Kidney epithelial cell (primary cell): ENCODE measurements at regions not wholly inside any gene's neighbourhood (a gene's known extent, or its start where the extent isn't known, plus 50 kb on each side); places are given as distances from the start of the nearest gene placed in this dataset.

Experiments used
- DNase-seq: peaks from one replicate; pipeline ENCODE4 v3.0.0-alpha.2; 2010; ENCODE audit warnings: low read depth
- H3K27me3 ChIP-seq: 2 replicates; pipeline ENCODE4 v1.6.0; 2011; ENCODE audit warnings: low read length; ENCODE audit not compliant: control insufficient read depth, insufficient read depth
- H3K36me3 ChIP-seq: 2 replicates; pipeline ENCODE4 v1.5.1; 2011; ENCODE audit warnings: low read length; ENCODE audit not compliant: control insufficient read depth, insufficient read depth
- H3K4me3 ChIP-seq: 2 replicates; pipeline ENCODE4 v1.5.1; 2011; ENCODE audit warnings: low read depth, mild to moderate bottlenecking, control low read depth, low read length
- TF ChIP-seq, protein P1 (sequence below): IDR thresholded peaks from 2 replicates; pipeline ENCODE4 v1.5.1; 2011; ENCODE audit warnings: mild to moderate bottlenecking, moderate library complexity, low read length, control low read depth, inconsistent platforms; ENCODE audit not compliant: insufficient read depth, poor library complexity, severe bottlenecking

DNA sequence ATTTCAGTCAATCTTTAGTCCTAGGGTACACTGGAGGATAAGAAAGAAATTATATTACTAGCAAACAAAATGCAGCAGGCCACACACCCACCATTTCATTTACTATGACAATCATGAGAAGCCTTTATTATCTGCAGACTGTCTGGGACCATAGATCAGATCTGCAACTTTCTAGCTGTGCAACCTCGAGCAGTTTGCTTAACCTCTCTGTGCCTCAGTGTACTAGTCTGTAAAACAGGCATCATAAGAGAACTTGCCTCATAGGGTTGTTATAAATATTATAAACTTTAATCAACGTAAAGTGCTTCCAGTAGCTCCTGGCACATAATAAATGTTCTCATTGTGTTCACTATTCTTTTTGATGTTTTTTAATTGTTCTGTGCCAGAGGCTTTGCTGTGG lies 128.2 kb upstream of the C1QTNF7 start:
- TF ChIP-seq, protein P1, sequence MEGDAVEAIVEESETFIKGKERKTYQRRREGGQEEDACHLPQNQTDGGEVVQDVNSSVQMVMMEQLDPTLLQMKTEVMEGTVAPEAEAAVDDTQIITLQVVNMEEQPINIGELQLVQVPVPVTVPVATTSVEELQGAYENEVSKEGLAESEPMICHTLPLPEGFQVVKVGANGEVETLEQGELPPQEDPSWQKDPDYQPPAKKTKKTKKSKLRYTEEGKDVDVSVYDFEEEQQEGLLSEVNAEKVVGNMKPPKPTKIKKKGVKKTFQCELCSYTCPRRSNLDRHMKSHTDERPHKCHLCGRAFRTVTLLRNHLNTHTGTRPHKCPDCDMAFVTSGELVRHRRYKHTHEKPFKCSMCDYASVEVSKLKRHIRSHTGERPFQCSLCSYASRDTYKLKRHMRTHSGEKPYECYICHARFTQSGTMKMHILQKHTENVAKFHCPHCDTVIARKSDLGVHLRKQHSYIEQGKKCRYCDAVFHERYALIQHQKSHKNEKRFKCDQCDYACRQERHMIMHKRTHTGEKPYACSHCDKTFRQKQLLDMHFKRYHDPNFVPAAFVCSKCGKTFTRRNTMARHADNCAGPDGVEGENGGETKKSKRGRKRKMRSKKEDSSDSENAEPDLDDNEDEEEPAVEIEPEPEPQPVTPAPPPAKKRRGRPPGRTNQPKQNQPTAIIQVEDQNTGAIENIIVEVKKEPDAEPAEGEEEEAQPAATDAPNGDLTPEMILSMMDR = no peak
- Histone ChIP-seq H3K4me3 (no peak overlapping the region), H3K27me3 (no peaks in the 10 kb centered on the region), H3K36me3 (no peaks in the 10 kb centered on the region)
- DNase-seq = no peak

DNA sequence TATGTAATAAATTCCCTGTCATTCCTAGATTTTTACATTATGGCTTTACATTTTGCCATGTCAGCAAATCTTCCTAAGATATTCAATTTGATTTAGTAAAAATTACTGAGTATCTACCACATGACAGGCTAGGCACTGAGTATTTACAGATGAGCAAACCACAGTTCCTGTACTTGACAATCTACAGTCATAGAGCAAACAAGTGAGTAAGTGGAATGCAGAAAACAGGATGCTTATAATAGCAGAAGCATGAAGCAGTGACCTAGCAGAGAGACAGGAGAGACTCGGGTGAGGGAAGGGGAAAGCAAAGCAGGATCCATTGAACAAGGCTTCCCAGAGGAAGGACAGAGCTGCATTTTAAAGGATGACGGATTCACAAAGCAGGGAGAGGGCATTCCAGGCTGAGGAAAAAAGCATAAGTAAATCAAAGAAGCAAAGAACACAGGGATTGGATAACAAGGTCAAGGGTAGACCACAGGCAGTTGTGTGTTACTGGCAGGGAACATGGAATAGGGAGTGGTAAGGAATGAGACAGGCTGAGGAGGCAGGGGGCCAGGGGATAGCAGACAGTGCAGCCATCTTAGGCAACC lies 124.7 kb upstream of the C1QTNF7 start:
- peak; percentile 26 for DNase-seq
- no peaks in the 10 kb centered on the region for H3K36me3 ChIP-seq
- no peak overlapping the region for H3K4me3 ChIP-seq
- TF ChIP-seq, protein P1 = no peak
- H3K27me3 ChIP-seq = no peaks in the 10 kb centered on the region

DNA sequence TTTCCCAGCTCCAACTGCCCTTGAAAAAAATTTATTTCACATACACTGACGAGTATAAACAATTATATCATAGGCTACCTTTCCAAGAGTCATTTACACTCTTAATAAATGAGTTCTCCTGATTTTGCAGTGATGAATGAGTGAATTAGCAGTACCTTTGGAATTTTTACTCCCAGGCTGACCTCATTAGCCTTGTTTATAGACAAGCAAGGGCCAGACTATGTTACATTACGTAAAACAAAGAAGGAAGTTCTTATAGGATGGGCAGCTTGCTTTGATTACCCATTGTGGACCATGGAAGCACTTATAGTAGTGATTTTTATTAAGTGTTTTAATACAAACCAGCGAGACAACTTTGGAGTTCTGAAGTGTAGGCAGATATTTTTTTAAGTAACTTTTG lies 112.9 kb upstream of the C1QTNF7 start:
- TF ChIP-seq, protein P1 = no peak
- H3K27me3 ChIP-seq = no peaks in the 10 kb centered on the region
- no peak overlapping the region for H3K4me3 ChIP-seq
- DNase-seq = no peak
- no peaks in the 10 kb centered on the region for H3K36me3 ChIP-seq

DNA sequence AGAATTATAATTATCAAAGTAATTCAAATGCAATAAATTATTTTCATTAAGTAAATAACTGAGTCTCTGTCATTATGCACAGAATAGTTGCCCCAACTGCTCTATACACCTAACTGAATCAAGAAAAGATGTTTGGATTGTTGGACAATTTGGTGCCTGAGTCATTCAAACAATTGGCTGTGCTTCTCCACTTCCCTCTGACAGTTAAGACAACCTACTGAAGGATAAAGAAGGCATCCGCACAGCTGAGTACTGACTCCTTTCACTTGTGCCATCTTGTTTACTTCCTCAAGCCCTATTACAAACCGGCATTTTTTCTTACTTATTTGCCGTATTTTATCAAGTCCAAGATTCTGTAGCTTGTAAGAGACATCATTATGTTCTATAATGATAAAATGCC lies 110.6 kb upstream of the C1QTNF7 start:
- no peak for DNase-seq
- Histone ChIP-seq H3K27me3 (no peaks in the 10 kb centered on the region), H3K4me3 (no peak overlapping the region), H3K36me3 (no peaks in the 10 kb centered on the region)
- TF ChIP-seq, protein P1 = no peak

DNA sequence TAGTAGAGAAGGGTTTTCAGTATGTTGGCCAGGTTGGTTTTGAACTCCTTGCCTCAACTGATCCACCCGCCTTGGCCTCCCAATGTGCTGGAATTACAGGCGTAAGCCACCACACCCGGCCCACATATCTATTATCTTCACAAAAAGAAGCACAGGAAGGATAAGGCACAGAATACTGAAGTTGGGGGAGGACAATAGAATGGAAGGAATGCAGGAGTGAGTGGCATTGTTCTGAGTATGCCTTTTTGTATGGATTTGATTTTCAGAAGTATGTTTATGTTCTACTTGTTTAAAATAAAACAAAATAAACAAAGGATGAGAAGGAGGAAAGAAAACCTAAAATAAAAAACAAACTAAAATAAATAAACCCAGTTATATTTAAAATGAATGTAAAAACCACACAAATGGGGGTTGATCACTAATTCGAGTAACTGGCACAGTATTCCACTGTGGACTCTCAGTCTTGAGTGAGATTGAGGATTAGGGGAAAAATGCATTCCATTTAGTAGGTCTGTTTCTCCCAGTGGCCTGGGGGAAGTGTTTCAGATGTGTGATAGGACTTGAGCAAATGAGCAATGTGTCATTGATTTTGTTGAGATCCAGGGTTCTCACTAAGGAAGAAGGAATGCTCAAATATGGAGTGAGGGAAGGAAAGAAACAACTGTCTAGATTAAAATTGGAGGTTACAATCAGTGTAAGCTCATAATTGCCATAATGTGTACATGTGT lies 109.0 kb upstream of the C1QTNF7 start:
- no peak for DNase-seq
- H3K27me3 ChIP-seq = no peaks in the 10 kb centered on the region
- no peaks in the 10 kb centered on the region for H3K36me3 ChIP-seq
- H3K4me3 ChIP-seq = no peak overlapping the region
- TF ChIP-seq, protein P1 = no peak
